Chondrocyte (in vitro differentiated cells): ENCODE measurements at regions not wholly inside any gene's neighbourhood (a gene's known extent, or its start where the extent isn't known, plus 50 kb on each side); places are given as distances from the start of the nearest gene placed in this dataset.
"Not testable (repeated sequence)": the region's sequence is repeated elsewhere in the genome, so short reads cannot be mapped to it uniquely, and the experiment has no call there.

Experiments
- DNase-seq: peaks from one replicate; pipeline ENCODE4 v3.0.0; 2021; ENCODE audit warnings: mixed read lengths, low spot score
- H3K27ac Mint-ChIP-seq: one replicate; pipeline ENCODE4 v1.8.0; 2021; ENCODE audit warnings: mild to moderate bottlenecking, moderate library complexity, mixed read lengths; ENCODE audit not compliant: unreplicated experiment
- H3K27me3 Mint-ChIP-seq: 2 replicates; pipeline ENCODE4 v1.8.0; 2021; ENCODE audit warnings: low read depth, mixed read lengths
- H3K36me3 Mint-ChIP-seq: 2 replicates; pipeline ENCODE4 v1.8.0; 2021; ENCODE audit warnings: low read depth, mixed read lengths
- H3K4me1 Mint-ChIP-seq: 2 replicates; pipeline ENCODE4 v1.8.0; 2021; ENCODE audit warnings: low read depth, mild to moderate bottlenecking, mixed read lengths
- H3K4me3 Mint-ChIP-seq: one replicate; pipeline ENCODE4 v1.8.0; 2021; ENCODE audit warnings: mild to moderate bottlenecking, moderate library complexity, mixed read lengths; ENCODE audit not compliant: unreplicated experiment
- H3K9me3 Mint-ChIP-seq: 2 replicates; pipeline ENCODE4 v1.8.0; 2021; ENCODE audit warnings: low read depth, mixed read lengths
- TF ChIP-seq, protein P1 (sequence below): fragments of 200-600 bp; sonication (generic); IDR thresholded peaks from 2 replicates; pipeline ENCODE4 v1.5.0; 2021; ENCODE audit warnings: antibody characterized with exemption, mild to moderate bottlenecking, moderate library complexity

DNA sequence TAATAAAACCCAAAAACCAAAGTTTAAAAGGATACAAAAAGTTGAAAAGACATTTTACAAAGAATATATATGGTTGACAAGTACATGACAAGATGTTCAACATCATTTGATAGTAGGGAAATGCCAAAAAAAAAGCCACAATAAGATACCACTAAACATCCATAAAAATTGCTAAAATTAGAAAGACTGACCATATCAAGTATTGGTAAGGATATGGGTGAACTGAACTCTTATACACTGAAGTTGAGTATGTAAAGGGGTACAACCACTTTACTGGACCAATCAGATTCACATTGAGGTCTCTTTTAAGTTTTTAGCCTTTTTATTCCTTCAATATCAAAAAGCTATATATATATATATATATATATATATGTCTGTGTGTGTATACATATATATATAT lies 190.5 kb upstream of the P2RY1 start:
- H3K27me3 Mint-ChIP-seq: no peaks in the 10 kb centered on the region
- TF ChIP-seq, protein P1, sequence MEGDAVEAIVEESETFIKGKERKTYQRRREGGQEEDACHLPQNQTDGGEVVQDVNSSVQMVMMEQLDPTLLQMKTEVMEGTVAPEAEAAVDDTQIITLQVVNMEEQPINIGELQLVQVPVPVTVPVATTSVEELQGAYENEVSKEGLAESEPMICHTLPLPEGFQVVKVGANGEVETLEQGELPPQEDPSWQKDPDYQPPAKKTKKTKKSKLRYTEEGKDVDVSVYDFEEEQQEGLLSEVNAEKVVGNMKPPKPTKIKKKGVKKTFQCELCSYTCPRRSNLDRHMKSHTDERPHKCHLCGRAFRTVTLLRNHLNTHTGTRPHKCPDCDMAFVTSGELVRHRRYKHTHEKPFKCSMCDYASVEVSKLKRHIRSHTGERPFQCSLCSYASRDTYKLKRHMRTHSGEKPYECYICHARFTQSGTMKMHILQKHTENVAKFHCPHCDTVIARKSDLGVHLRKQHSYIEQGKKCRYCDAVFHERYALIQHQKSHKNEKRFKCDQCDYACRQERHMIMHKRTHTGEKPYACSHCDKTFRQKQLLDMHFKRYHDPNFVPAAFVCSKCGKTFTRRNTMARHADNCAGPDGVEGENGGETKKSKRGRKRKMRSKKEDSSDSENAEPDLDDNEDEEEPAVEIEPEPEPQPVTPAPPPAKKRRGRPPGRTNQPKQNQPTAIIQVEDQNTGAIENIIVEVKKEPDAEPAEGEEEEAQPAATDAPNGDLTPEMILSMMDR: no peak
- H3K27ac Mint-ChIP-seq: no peak overlapping the region
- no peak for DNase-seq
- no peak overlapping the region for H3K4me3 Mint-ChIP-seq
- H3K4me1 Mint-ChIP-seq: no peaks in the 10 kb centered on the region
- peaks cover 4% of the 10 kb centered on the region for H3K9me3 Mint-ChIP-seq
- peaks cover 4% of the 10 kb centered on the region for H3K36me3 Mint-ChIP-seq

- no peak overlapping the region for H3K4me3 Mint-ChIP-seq
- no peak for DNase-seq
- peaks cover 4% of the 10 kb centered on the region for H3K9me3 Mint-ChIP-seq
- no peak overlapping the region for H3K27ac Mint-ChIP-seq
- no peaks in the 10 kb centered on the region for H3K27me3 Mint-ChIP-seq
- H3K4me1 Mint-ChIP-seq: no peaks in the 10 kb centered on the region
- TF ChIP-seq, protein P1: no peak
- H3K36me3 Mint-ChIP-seq: peaks cover 4% of the 10 kb centered on the region
Measured at GRCh38 chr3:152646004-152646403, 188.9 kb upstream of the P2RY1 start.

DNA sequence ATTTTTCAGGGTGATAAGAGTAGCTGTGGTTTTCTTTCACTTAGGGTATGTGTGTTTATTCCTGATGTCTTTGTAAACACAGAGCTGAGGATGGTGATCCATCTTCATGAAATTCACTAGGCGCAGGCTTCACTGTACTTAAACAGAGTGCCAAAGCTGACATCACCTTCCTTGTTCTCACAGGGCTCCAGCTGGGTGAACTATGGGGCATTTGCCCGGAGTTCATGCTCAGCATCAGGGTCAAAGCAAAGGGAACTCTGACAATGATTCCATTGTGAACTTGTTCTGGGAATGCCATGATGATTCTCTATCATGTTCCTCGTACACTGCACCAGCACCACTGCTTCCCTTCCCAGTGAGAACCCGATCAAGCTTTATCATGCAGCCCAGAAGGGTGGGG lies 184.8 kb upstream of the P2RY1 start:
- TF ChIP-seq, protein P1: no peak
- Mint-ChIP-seq H3K4me1 (no peaks in the 10 kb centered on the region), H3K4me3 (no peak overlapping the region), H3K9me3 (no peaks in the 10 kb centered on the region), H3K27me3 (no peaks in the 10 kb centered on the region), H3K27ac (no peak overlapping the region), H3K36me3 (peaks cover 1% of the 10 kb centered on the region)
- DNase-seq: no peak

- H3K4me3 Mint-ChIP-seq, H3K36me3 Mint-ChIP-seq, H3K4me1 Mint-ChIP-seq: not testable (repeated sequence)
Measured at GRCh38 chr3:152650923-152651322, 184.0 kb upstream of the P2RY1 start.

GRCh38 chr3:152656214-152656971 lies 178.5 kb upstream of the P2RY1 start:
- peaks cover 7% of the 10 kb centered on the region for H3K9me3 Mint-ChIP-seq
- H3K27ac Mint-ChIP-seq: no peak overlapping the region
- TF ChIP-seq, protein P1: no peak
- peaks cover 10% of the 10 kb centered on the region for H3K4me1 Mint-ChIP-seq
- no peaks in the 10 kb centered on the region for H3K36me3 Mint-ChIP-seq
- H3K27me3 Mint-ChIP-seq: no peaks in the 10 kb centered on the region
- DNase-seq: no peak
- H3K4me3 Mint-ChIP-seq: peak overlapping the region; percentile 51

More at GRCh38 chr3:152650923-152651322, 184.0 kb upstream of the P2RY1 start:
- H3K9me3 Mint-ChIP-seq, H3K27ac Mint-ChIP-seq, H3K27me3 Mint-ChIP-seq, DNase-seq: not testable (repeated sequence)

DNA sequence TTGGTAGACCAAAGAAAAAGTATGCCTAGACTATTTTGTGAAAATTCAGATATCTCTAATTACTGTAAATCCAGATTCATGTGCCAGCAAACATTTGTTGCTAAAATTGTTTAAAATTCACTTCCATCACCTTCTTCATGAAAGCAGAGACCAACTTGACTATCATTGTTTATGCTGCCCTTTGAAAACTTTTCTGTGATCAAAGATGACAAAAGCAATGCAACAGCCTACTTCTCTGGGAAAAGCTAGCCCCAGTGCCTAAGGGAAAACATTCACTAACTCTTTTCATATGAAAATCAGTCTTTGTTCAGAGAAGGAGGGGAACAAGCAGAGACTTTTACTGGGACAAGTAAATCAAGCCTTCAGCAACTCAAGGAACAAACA lies 178.0 kb upstream of the P2RY1 start:
- Mint-ChIP-seq H3K27me3 (no peaks in the 10 kb centered on the region), H3K27ac (no peak overlapping the region), H3K4me1 (peaks cover 10% of the 10 kb centered on the region)

More for the DNA sequence above, 178.0 kb upstream of the P2RY1 start:
- Mint-ChIP-seq H3K36me3 (no peaks in the 10 kb centered on the region), H3K4me3 (no peak overlapping the region), H3K9me3 (peaks cover 8% of the 10 kb centered on the region)
- no peak for DNase-seq
- TF ChIP-seq, protein P1: no peak
